ENCODE measurements at regions not wholly inside any gene's neighbourhood (a gene's known extent, or its start where the extent isn't known, plus 50 kb on each side); places are given as distances from the start of the nearest gene placed in this dataset.

- no peak for DNase-seq (ENCODE audit: low read depth)
- H3K4me3 ChIP-seq (ENCODE audit: low read depth, low read length) = no peak overlapping the region
- TF ChIP-seq CTCF (IDR thresholded peaks at IDR 0.05; ENCODE audit: insufficient read depth, low read length) = no peak
Measured at GRCh38 chr16:59405802-59406201, 671.7 kb upstream of the GOT2 start.

- DNase-seq (ENCODE audit: low read depth) = no peak
- TF ChIP-seq CTCF (IDR thresholded peaks at IDR 0.05; ENCODE audit: insufficient read depth, low read length) = no peak
- no peak overlapping the region for H3K4me3 ChIP-seq (ENCODE audit: low read depth, low read length)
Measured at GRCh38 chr16:59404509-59404908, 670.4 kb upstream of the GOT2 start.

GRCh38 chr16:59400830-59401229, 666.7 kb upstream of the GOT2 start:
- H3K4me3 ChIP-seq (ENCODE audit: low read depth, low read length) = no peak overlapping the region
- no peak for DNase-seq (ENCODE audit: low read depth)
- no peak for TF ChIP-seq CTCF (IDR thresholded peaks at IDR 0.05; ENCODE audit: insufficient read depth, low read length)

- TF ChIP-seq CTCF (IDR thresholded peaks at IDR 0.05; ENCODE audit: insufficient read depth, low read length) = no peak
- no peak overlapping the region for H3K4me3 ChIP-seq (ENCODE audit: low read depth, low read length)
Measured at GRCh38 chr16:59397638-59398037, 663.5 kb upstream of the GOT2 start.

GRCh38 chr16:59394526-59394925, 660.4 kb upstream of the GOT2 start:
- DNase-seq (ENCODE audit: low read depth) = no peak
- H3K4me3 ChIP-seq (ENCODE audit: low read depth, low read length) = no peak overlapping the region
- TF ChIP-seq CTCF (IDR thresholded peaks at IDR 0.05; ENCODE audit: insufficient read depth, low read length) = no peak

More at GRCh38 chr16:59397638-59398037, 663.5 kb upstream of the GOT2 start:
- DNase-seq (ENCODE audit: low read depth) = no peak

- no peak overlapping the region for H3K4me3 ChIP-seq (ENCODE audit: low read depth, low read length)
- TF ChIP-seq CTCF (IDR thresholded peaks at IDR 0.05; ENCODE audit: insufficient read depth, low read length) = no peak
- DNase-seq (ENCODE audit: low read depth) = no peak
Measured at GRCh38 chr16:59392911-59393310, 658.8 kb upstream of the GOT2 start.

- no peak for TF ChIP-seq CTCF (IDR thresholded peaks at IDR 0.05; ENCODE audit: insufficient read depth, low read length)
- DNase-seq (ENCODE audit: low read depth) = no peak
- H3K4me3 ChIP-seq (ENCODE audit: low read depth, low read length) = no peak overlapping the region
Measured at GRCh38 chr16:59391617-59392364, 657.7 kb upstream of the GOT2 start.
